CD4-positive, alpha-beta memory T cell (primary cell): ENCODE measurements at regions not wholly inside any gene's neighbourhood (a gene's known extent, or its start where the extent isn't known, plus 50 kb on each side); places are given as distances from the start of the nearest gene placed in this dataset.

Source experiments
- CTCF ChIA-PET: fragments of 350-600 bp; sonication (Branson Sonifier 250); formaldehyde crosslinking; loops from one replicate; lab custom pipeline; 2021; ENCODE audit warnings: inconsistent platforms; ENCODE audit not compliant: partially characterized antibody; lab: Charles Lee
- POLR2A ChIA-PET: fragments of 350-600 bp; sonication (Branson Sonifier 250); formaldehyde crosslinking; loops from one replicate; lab custom pipeline; 2021; ENCODE audit not compliant: partially characterized antibody; lab: Charles Lee
- DNase-seq, 5 donors: peaks; one replicate each; pipeline versions ENCODE4 v3.0.0 to v3.0.0-alpha.2; 2020 to 2022; ENCODE audit warnings: mixed read lengths in 1 of 5
- H3K27ac ChIP-seq: one replicate; pipeline ENCODE4 v1.7.0; 2013; ENCODE audit warnings: low read depth, low read length
- H3K27me3 ChIP-seq: 2 replicates; pipeline ENCODE4 v1.7.0; 2013; ENCODE audit warnings: mild to moderate bottlenecking, low read length, moderate library complexity; ENCODE audit not compliant: insufficient read depth
- H3K36me3 ChIP-seq: 2 replicates; pipeline ENCODE4 v1.7.0; 2013; ENCODE audit warnings: mild to moderate bottlenecking, low read length, moderate library complexity; ENCODE audit not compliant: insufficient read depth
- H3K4me1 ChIP-seq: 2 replicates; pipeline ENCODE4 v1.7.0; 2013; ENCODE audit warnings: mild to moderate bottlenecking, low read length, moderate library complexity; ENCODE audit not compliant: insufficient read depth
- H3K4me3 ChIP-seq, 2 donors: one replicate each; pipeline ENCODE4 v1.7.0; 2013; ENCODE audit warnings: low read length in 2 of 2, mild to moderate bottlenecking in 1 of 2
- H3K9me3 ChIP-seq, 2 donors: one replicate each; pipeline ENCODE4 v1.7.0; 2013; ENCODE audit warnings: low read length in 2 of 2, control low read depth in 1 of 2; ENCODE audit not compliant: control insufficient read depth in 1 of 2
- H3K27ac Mint-ChIP-seq, 7 donors: one replicate each; pipeline ENCODE4 v1.8.0; 2020 to 2021; ENCODE audit warnings: mixed read lengths in 7 of 7, mild to moderate bottlenecking in 6 of 7, inconsistent platforms in 3 of 7, moderate library complexity in 3 of 7
- H3K27me3 Mint-ChIP-seq, 2 donors: one replicate each; pipeline ENCODE4 v1.8.0; 2020 to 2021; ENCODE audit warnings: mixed read lengths in 2 of 2
- H3K36me3 Mint-ChIP-seq, 2 donors: one replicate each; pipeline ENCODE4 v1.8.0; 2020 to 2021; ENCODE audit warnings: mixed read lengths in 2 of 2, inconsistent platforms in 1 of 2, mild to moderate bottlenecking in 1 of 2
- H3K4me1 Mint-ChIP-seq, 4 donors: one replicate each; pipeline ENCODE4 v1.8.0; 2020 to 2021; ENCODE audit warnings: mixed read lengths in 4 of 4, mild to moderate bottlenecking in 1 of 4
- H3K4me3 Mint-ChIP-seq, 8 donors: one replicate each; pipeline ENCODE4 v1.8.0; 2020 to 2021; ENCODE audit warnings: mixed read lengths in 8 of 8, mild to moderate bottlenecking in 7 of 8, moderate library complexity in 6 of 8, inconsistent platforms in 3 of 8
- H3K9me3 Mint-ChIP-seq, 8 donors: one replicate each; pipeline ENCODE4 v1.8.0; 2020 to 2021; ENCODE audit warnings: mixed read lengths in 8 of 8, mild to moderate bottlenecking in 5 of 8, inconsistent platforms in 3 of 8, moderate library complexity in 1 of 8
- intact Hi-C: fragments of 100-400 bp; cut with micrococcal nuclease; formaldehyde crosslinking; loops from one replicate; pipeline ENCODE4 v1.15.1; 2023

GRCh38 chr14:61618448-61618847 is 76.9 kb upstream of the HIF1A start:
- DNase-seq, result no peak
- Mint-ChIP-seq H3K4me1 (peaks cover 0 to 7% (median 5%) of the 10 kb centered on the region in 4 donors), H3K4me3 (peak overlapping the region in 1 of 8 donors; percentile 20), H3K27ac (peak overlapping the region in 1 of 7 donors; percentile 4), H3K27me3 (no peaks in the 10 kb centered on the region), H3K36me3 (no peaks in the 10 kb centered on the region), H3K9me3 (peaks cover 0 to 3% (median 0%) of the 10 kb centered on the region in 8 donors)
- no peaks in the 10 kb centered on the region for H3K36me3 ChIP-seq
- ChIA-PET CTCF (no interaction called here), POLR2A (no interaction called here)
- no peaks in the 10 kb centered on the region for H3K9me3 ChIP-seq
- intact Hi-C loops, result no loop called here
- H3K27ac ChIP-seq, result no peak overlapping the region
- no peaks in the 10 kb centered on the region for H3K27me3 ChIP-seq
- no peak overlapping the region for H3K4me3 ChIP-seq
- H3K4me1 ChIP-seq, result no peaks in the 10 kb centered on the region

GRCh38 chr14:61619494-61619893 is 75.8 kb upstream of the HIF1A start:
- H3K36me3 Mint-ChIP-seq, result no peaks in the 10 kb centered on the region
- no peaks in the 10 kb centered on the region for H3K27me3 Mint-ChIP-seq
- Histone ChIP-seq H3K4me3 (no peak overlapping the region), H3K27ac (no peak overlapping the region), H3K36me3 (no peaks in the 10 kb centered on the region), H3K4me1 (no peaks in the 10 kb centered on the region), H3K27me3 (no peaks in the 10 kb centered on the region), H3K9me3 (no peaks in the 10 kb centered on the region)
- H3K4me3 Mint-ChIP-seq, result no peak overlapping the region
- no peak overlapping the region for H3K27ac Mint-ChIP-seq
- peaks cover 0 to 3% (median 0%) of the 10 kb centered on the region in 8 donors for H3K9me3 Mint-ChIP-seq
- intact Hi-C loops, result no loop called here
- CTCF ChIA-PET, result no interaction called here
- POLR2A ChIA-PET, result no interaction called here
- peaks cover 0 to 7% (median 5%) of the 10 kb centered on the region in 4 donors for H3K4me1 Mint-ChIP-seq
- DNase-seq, result no peak

GRCh38 chr14:61620130-61620946 is 75.0 kb upstream of the HIF1A start:
- Mint-ChIP-seq H3K27me3 (no peaks in the 10 kb centered on the region), H3K4me3 (no peak overlapping the region), H3K27ac (no peak overlapping the region), H3K36me3 (no peaks in the 10 kb centered on the region), H3K9me3 (peaks cover 0 to 3% (median 0%) of the 10 kb centered on the region in 8 donors), H3K4me1 (peaks cover 0 to 7% (median 5%) of the 10 kb centered on the region in 4 donors)
- H3K4me1 ChIP-seq, result no peaks in the 10 kb centered on the region
- no peak overlapping the region for H3K4me3 ChIP-seq
- H3K36me3 ChIP-seq, result no peaks in the 10 kb centered on the region
- no peak overlapping the region for H3K27ac ChIP-seq
- CTCF ChIA-PET, result no interaction called here
- intact Hi-C loops, result no loop called here
- POLR2A ChIA-PET, result no interaction called here
- no peaks in the 10 kb centered on the region for H3K27me3 ChIP-seq
- H3K9me3 ChIP-seq, result no peaks in the 10 kb centered on the region
- no peak for DNase-seq

GRCh38 chr14:61621444-61621843 is 73.9 kb upstream of the HIF1A start:
- Histone ChIP-seq H3K36me3 (no peaks in the 10 kb centered on the region), H3K4me3 (no peak overlapping the region), H3K9me3 (no peaks in the 10 kb centered on the region), H3K27ac (no peak overlapping the region), H3K27me3 (no peaks in the 10 kb centered on the region), H3K4me1 (no peaks in the 10 kb centered on the region)
- Mint-ChIP-seq H3K27me3 (no peaks in the 10 kb centered on the region), H3K4me3 (no peak overlapping the region), H3K4me1 (peaks cover 0 to 8% (median 5%) of the 10 kb centered on the region in 4 donors), H3K9me3 (peaks cover 0 to 3% (median 0%) of the 10 kb centered on the region in 8 donors), H3K36me3 (no peaks in the 10 kb centered on the region), H3K27ac (no peak overlapping the region)
- DNase-seq, result no peak
- ChIA-PET POLR2A (no interaction called here), CTCF (no interaction called here)
- intact Hi-C loops, result no loop called here

- intact Hi-C loops, result no loop called here
Observed at GRCh38 chr14:61622051-61622450, 73.3 kb upstream of the HIF1A start.

GRCh38 chr14:61623927-61624326 is 71.4 kb upstream of the HIF1A start:
- no peak for DNase-seq
- H3K27ac Mint-ChIP-seq, result no peak overlapping the region
- peaks cover 0 to 3% (median 0%) of the 10 kb centered on the region in 4 donors for H3K4me1 Mint-ChIP-seq
- POLR2A ChIA-PET, result no interaction called here
- no peaks in the 10 kb centered on the region for H3K36me3 ChIP-seq
- CTCF ChIA-PET, result interaction anchor here (0.6 kb wide), 1 partner anchor 49 kb away, joined by 3 read pairs; no protein-coding TSS in a partner anchor
- H3K27me3 ChIP-seq, result no peaks in the 10 kb centered on the region
- H3K4me3 Mint-ChIP-seq, result no peak overlapping the region
- H3K27me3 Mint-ChIP-seq, result no peaks in the 10 kb centered on the region
- H3K4me3 ChIP-seq, result no peak overlapping the region
- H3K27ac ChIP-seq, result no peak overlapping the region
- no peaks in the 10 kb centered on the region for H3K9me3 ChIP-seq
- intact Hi-C loops, result no loop called here
- peaks cover 0 to 2% (median 0%) of the 10 kb centered on the region in 8 donors for H3K9me3 Mint-ChIP-seq
- no peaks in the 10 kb centered on the region for H3K36me3 Mint-ChIP-seq
- H3K4me1 ChIP-seq, result no peaks in the 10 kb centered on the region

More at GRCh38 chr14:61622051-61622450, 73.3 kb upstream of the HIF1A start:
- ChIA-PET CTCF (no interaction called here), POLR2A (no interaction called here)
- H3K4me1 Mint-ChIP-seq, result peaks cover 0 to 10% (median 3%) of the 10 kb centered on the region in 4 donors
- Histone ChIP-seq H3K36me3 (no peaks in the 10 kb centered on the region), H3K9me3 (no peaks in the 10 kb centered on the region), H3K27ac (no peak overlapping the region), H3K4me3 (no peak overlapping the region), H3K4me1 (no peaks in the 10 kb centered on the region), H3K27me3 (no peaks in the 10 kb centered on the region)
- no peak overlapping the region for H3K27ac Mint-ChIP-seq
- no peaks in the 10 kb centered on the region for H3K27me3 Mint-ChIP-seq
- H3K4me3 Mint-ChIP-seq, result no peak overlapping the region
- no peaks in the 10 kb centered on the region for H3K36me3 Mint-ChIP-seq
- peaks cover 0 to 3% (median 0%) of the 10 kb centered on the region in 8 donors for H3K9me3 Mint-ChIP-seq
- DNase-seq, result no peak

GRCh38 chr14:61625165-61625564 is 70.1 kb upstream of the HIF1A start:
- CTCF ChIA-PET, result no interaction called here

More at GRCh38 chr14:61625165-61625564, 70.1 kb upstream of the HIF1A start:
- H3K4me3 Mint-ChIP-seq, result no peak overlapping the region
- DNase-seq, result no peak
- no peak overlapping the region for H3K27ac Mint-ChIP-seq
- no peak overlapping the region for H3K27ac ChIP-seq
- no peaks in the 10 kb centered on the region for H3K27me3 Mint-ChIP-seq
- H3K4me1 Mint-ChIP-seq, result peaks cover 0 to 3% (median 0%) of the 10 kb centered on the region in 4 donors
- no peaks in the 10 kb centered on the region for H3K4me1 ChIP-seq
- H3K27me3 ChIP-seq, result no peaks in the 10 kb centered on the region
- H3K4me3 ChIP-seq, result no peak overlapping the region
- no peaks in the 10 kb centered on the region for H3K9me3 ChIP-seq
- intact Hi-C loops, result no loop called here
- H3K36me3 Mint-ChIP-seq, result no peaks in the 10 kb centered on the region
- H3K9me3 Mint-ChIP-seq, result peaks cover 0 to 2% (median 0%) of the 10 kb centered on the region in 8 donors
- POLR2A ChIA-PET, result no interaction called here
- no peaks in the 10 kb centered on the region for H3K36me3 ChIP-seq
